ENCODE measurements at regions not wholly inside any gene's neighbourhood (a gene's known extent, or its start where the extent isn't known, plus 50 kb on each side); places are given as distances from the start of the nearest gene placed in this dataset.

GRCh38 chr1:165062346-165062745 is 294.2 kb downstream of the LMX1A start:
- no peak for TF ChIP-seq POLR2A (IDR thresholded peaks at IDR 0.05; ENCODE audit: low read length)
- TF ChIP-seq GATA1 (IDR thresholded peaks at IDR 0.05; ENCODE audit: low read depth, low read length): no peak

DNA sequence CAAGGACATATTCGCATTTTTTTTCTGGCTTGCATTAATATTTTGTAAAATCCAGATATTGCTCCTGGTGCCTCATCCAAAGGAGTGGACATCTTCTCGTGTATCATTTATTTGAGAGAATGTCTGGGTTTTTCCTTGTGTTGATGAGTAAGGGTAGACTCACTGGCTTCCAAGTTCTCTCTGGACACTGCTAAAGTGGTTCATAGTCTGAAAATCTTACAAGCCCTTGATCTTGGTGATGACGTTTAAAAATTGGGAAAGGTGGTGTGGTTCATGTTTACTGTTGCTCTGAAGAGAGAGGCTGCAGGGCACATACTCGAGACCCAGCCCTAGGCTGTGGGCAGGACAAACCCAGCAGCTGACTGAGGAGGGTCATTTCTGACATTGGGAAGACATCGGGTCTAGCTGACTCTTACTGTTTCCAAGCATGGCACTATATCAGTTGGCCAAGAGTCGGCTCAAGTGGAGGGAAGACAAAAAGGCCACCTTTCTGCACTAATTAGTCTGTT is 296.2 kb downstream of the LMX1A start:
- no peak for DNase-seq
- TF ChIP-seq GATA1 (IDR thresholded peaks at IDR 0.05; ENCODE audit: low read depth, low read length): no peak
- no peak for TF ChIP-seq POLR2A (IDR thresholded peaks at IDR 0.05; ENCODE audit: low read length)

More at GRCh38 chr1:165062346-165062745, 294.2 kb downstream of the LMX1A start:
- DNase-seq: no peak

- no peak for DNase-seq
- no peak for TF ChIP-seq GATA1 (IDR thresholded peaks at IDR 0.05; ENCODE audit: low read depth, low read length)
- no peak for TF ChIP-seq POLR2A (IDR thresholded peaks at IDR 0.05; ENCODE audit: low read length)
These were observed 298.6 kb downstream of the LMX1A start for GRCh38 chr1:165057956-165058355.

- DNase-seq: no peak
- TF ChIP-seq GATA1 (IDR thresholded peaks at IDR 0.05; ENCODE audit: low read depth, low read length): no peak
- no peak for TF ChIP-seq POLR2A (IDR thresholded peaks at IDR 0.05; ENCODE audit: low read length)
These were observed 299.6 kb downstream of the LMX1A start for GRCh38 chr1:165056914-165057313.

DNA sequence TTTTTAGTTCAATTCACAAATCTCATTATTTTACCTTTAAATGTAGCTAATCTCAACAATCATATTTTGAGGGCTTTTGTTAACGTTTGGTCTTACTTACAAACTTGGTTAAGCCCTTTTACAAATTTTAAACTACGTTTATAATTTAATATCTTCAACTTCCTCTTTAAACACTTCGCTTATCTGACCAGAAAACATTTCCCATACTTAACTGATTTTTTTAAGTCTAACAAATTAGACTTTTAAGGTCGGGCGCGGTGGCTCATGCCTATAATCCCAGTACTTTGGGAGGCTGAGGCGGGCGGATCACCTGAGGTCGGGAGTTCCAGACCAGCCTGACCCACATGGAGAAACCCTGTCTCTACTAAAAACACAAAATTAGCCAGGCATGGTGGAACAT is 300.9 kb downstream of the LMX1A start:
- TF ChIP-seq GATA1 (IDR thresholded peaks at IDR 0.05; ENCODE audit: low read depth, low read length): no peak
- no peak for TF ChIP-seq POLR2A (IDR thresholded peaks at IDR 0.05; ENCODE audit: low read length)
- no peak for DNase-seq

- DNase-seq: no peak
- no peak for TF ChIP-seq POLR2A (IDR thresholded peaks at IDR 0.05; ENCODE audit: low read length)
- no peak for TF ChIP-seq GATA1 (IDR thresholded peaks at IDR 0.05; ENCODE audit: low read depth, low read length)
These were observed 301.9 kb downstream of the LMX1A start for GRCh38 chr1:165054627-165055026.

- DNase-seq: no peak
- TF ChIP-seq POLR2A (IDR thresholded peaks at IDR 0.05; ENCODE audit: low read length) (no peak), GATA1 (IDR thresholded peaks at IDR 0.05; ENCODE audit: low read depth, low read length) (no peak)
These were observed 303.2 kb downstream of the LMX1A start for GRCh38 chr1:165053351-165053750.

- TF ChIP-seq GATA1 (IDR thresholded peaks at IDR 0.05; ENCODE audit: low read depth, low read length): no peak
- TF ChIP-seq POLR2A (IDR thresholded peaks at IDR 0.05; ENCODE audit: low read length): no peak
- DNase-seq: no peak
These were observed 303.6 kb downstream of the LMX1A start for GRCh38 chr1:165052936-165053335.

GRCh38 chr1:165052431-165052830 is 304.1 kb downstream of the LMX1A start:
- TF ChIP-seq GATA1 (IDR thresholded peaks at IDR 0.05; ENCODE audit: low read depth, low read length): no peak
- no peak for TF ChIP-seq POLR2A (IDR thresholded peaks at IDR 0.05; ENCODE audit: low read length)
- no peak for DNase-seq

DNA sequence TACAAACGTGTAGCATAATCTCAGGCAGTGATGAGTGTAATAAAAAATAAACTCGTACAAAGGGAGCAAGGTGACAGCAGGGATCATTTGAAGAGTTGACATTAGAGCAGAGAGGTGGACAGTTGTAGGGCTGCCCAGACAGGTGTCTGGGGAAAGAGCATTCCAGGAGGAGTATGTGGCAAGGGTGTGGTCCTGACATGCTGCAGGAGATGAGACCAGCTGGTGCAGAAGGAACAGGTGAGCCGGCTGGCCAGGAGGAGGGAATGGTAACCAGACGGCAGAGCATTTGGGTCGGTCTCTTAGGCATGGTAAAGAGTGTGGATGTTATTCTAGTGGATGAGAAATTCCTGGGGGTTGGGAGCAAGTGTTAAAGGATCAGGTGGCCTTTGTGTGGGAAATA is 306.3 kb downstream of the LMX1A start:
- DNase-seq: no peak
- TF ChIP-seq GATA1 (IDR thresholded peaks at IDR 0.05; ENCODE audit: low read depth, low read length) (no peak), POLR2A (IDR thresholded peaks at IDR 0.05; ENCODE audit: low read length) (no peak)

DNA sequence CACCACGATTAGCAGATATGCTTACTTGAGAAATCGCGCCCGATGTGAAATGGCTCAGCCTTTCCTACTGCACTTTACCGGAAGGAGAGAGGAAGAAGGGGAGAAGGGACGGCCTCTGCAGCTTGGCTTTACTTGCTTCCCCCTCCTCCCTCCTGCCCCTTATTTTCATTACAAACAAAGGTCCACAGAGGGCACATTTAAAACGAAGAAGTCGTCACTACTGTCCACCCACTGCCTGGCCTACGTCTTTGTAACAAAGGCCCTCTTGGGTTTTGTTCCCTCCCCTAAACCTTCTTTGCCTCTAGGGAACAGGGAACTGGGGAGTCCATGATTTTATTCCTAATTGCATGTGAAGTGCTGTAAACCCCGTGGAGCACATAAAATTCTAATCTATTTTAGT is 308.5 kb downstream of the LMX1A start:
- no peak for TF ChIP-seq GATA1 (IDR thresholded peaks at IDR 0.05; ENCODE audit: low read depth, low read length)
- TF ChIP-seq POLR2A (IDR thresholded peaks at IDR 0.05; ENCODE audit: low read length): no peak

GRCh38 chr1:165045902-165046301 is 310.6 kb downstream of the LMX1A start:
- TF ChIP-seq GATA1 (IDR thresholded peaks at IDR 0.05; ENCODE audit: low read depth, low read length) (no peak), POLR2A (IDR thresholded peaks at IDR 0.05; ENCODE audit: low read length) (no peak)
- DNase-seq: no peak

More for the DNA sequence above, 308.5 kb downstream of the LMX1A start:
- no peak for DNase-seq

DNA sequence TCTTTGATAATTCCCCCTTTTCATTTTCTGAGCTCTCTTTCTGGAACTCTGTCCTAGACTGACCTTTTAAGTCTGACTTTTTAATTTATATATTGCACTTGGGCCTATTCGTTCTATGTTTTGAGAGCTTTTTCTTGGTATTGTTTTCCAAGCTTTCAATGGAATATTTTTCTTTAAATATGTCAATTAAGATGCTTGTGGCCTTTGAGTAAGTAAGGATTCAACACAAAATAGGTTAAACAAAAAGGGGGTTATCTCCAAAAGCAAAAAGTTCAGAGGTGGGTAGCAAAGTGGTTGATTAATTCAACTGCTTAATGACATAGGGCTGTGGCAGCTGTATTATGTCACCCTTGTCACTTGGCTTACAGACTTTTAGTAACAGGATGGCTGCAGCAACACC is 315.9 kb downstream of the LMX1A start:
- no peak for TF ChIP-seq GATA1 (IDR thresholded peaks at IDR 0.05; ENCODE audit: low read depth, low read length)
- TF ChIP-seq POLR2A (IDR thresholded peaks at IDR 0.05; ENCODE audit: low read length): no peak
- no peak for DNase-seq

- TF ChIP-seq POLR2A (IDR thresholded peaks at IDR 0.05; ENCODE audit: low read length) (no peak), GATA1 (IDR thresholded peaks at IDR 0.05; ENCODE audit: low read depth, low read length) (no peak)
- no peak for DNase-seq
These were observed 316.5 kb downstream of the LMX1A start for GRCh38 chr1:165039996-165040395.

- no peak for TF ChIP-seq GATA1 (IDR thresholded peaks at IDR 0.05; ENCODE audit: low read depth, low read length)
- TF ChIP-seq POLR2A (IDR thresholded peaks at IDR 0.05; ENCODE audit: low read length): no peak
- DNase-seq: no peak
These were observed 320.1 kb downstream of the LMX1A start for GRCh38 chr1:165036403-165036802.

Measured in erythroblast (primary cell).